SK-N-SH (cell line): ENCODE measurements at regions not wholly inside any gene's neighbourhood (a gene's known extent, or its start where the extent isn't known, plus 50 kb on each side); places are given as distances from the start of the nearest gene placed in this dataset.

Source experiments
- CTCF ChIP-seq: fragments of 200-600 bp; sonication (generic); IDR thresholded peaks from 2 replicates; pipeline ENCODE4 v1.6.1; 2017; ENCODE audit warnings: antibody characterized with exemption, mild to moderate bottlenecking, moderate library complexity
- ELF1 ChIP-seq: IDR thresholded peaks from 2 replicates; pipeline ENCODE4 v1.4.0; 2012
- EZH2phosphoT487 ChIP-seq: fragments of 200-600 bp; sonication (generic); IDR thresholded peaks from 2 replicates; pipeline ENCODE4 v1.6.1; 2017; ENCODE audit warnings: low read depth, mixed run types, mild to moderate bottlenecking, antibody characterized with exemption, moderate library complexity, borderline replicate concordance
- IRF3 ChIP-seq: fragments of 150-350 bp; IDR thresholded peaks from 2 replicates; pipeline ENCODE4 v1.6.1; 2016; ENCODE audit warnings: mild to moderate bottlenecking, low read depth, low read length
- MEF2A ChIP-seq: IDR thresholded peaks from 2 replicates; pipeline ENCODE4 v1.4.0; 2012; ENCODE audit warnings: low read depth, borderline replicate concordance
- POLR2AphosphoS5 ChIP-seq: IDR thresholded peaks from 2 replicates; pipeline ENCODE4 v1.6.1; 2012; ENCODE audit warnings: low read depth, low read length
- TAF1 ChIP-seq: IDR thresholded peaks from 2 replicates; pipeline ENCODE4 v1.6.1; 2012; ENCODE audit warnings: low read depth, mild to moderate bottlenecking, low read length, moderate library complexity, borderline replicate concordance

GRCh38 chr7:45363669-45364068 is 206.1 kb downstream of the RAMP3 start:
- no peak for TF ChIP-seq CTCF
- no peak for TF ChIP-seq EZH2phosphoT487
- no peak for TF ChIP-seq ELF1
- TF ChIP-seq TAF1: no peak
- no peak for TF ChIP-seq MEF2A
- no peak for TF ChIP-seq IRF3
- TF ChIP-seq POLR2AphosphoS5: no peak
